Mononuclear cell (primary cell): ENCODE measurements at regions not wholly inside any gene's neighbourhood (a gene's known extent, or its start where the extent isn't known, plus 50 kb on each side); places are given as distances from the start of the nearest gene placed in this dataset.

Source experiments
- H3K27me3 ChIP-seq: 2 replicates; pipeline ENCODE4 v1.6.0; 2011; ENCODE audit warnings: low read length, control low read depth; ENCODE audit not compliant: insufficient read depth
- H3K4me1 ChIP-seq: 2 replicates; pipeline ENCODE4 v1.5.1; 2011; ENCODE audit warnings: mild to moderate bottlenecking, low read length, control low read depth; ENCODE audit not compliant: insufficient read depth
- H3K4me3 ChIP-seq: 2 replicates; pipeline ENCODE4 v1.5.1; 2011; ENCODE audit warnings: mild to moderate bottlenecking, low read length, moderate library complexity
- H3K9me3 ChIP-seq: 2 replicates; pipeline ENCODE4 v1.5.1; 2011; ENCODE audit warnings: low read depth, mild to moderate bottlenecking, control low read depth, low read length

DNA sequence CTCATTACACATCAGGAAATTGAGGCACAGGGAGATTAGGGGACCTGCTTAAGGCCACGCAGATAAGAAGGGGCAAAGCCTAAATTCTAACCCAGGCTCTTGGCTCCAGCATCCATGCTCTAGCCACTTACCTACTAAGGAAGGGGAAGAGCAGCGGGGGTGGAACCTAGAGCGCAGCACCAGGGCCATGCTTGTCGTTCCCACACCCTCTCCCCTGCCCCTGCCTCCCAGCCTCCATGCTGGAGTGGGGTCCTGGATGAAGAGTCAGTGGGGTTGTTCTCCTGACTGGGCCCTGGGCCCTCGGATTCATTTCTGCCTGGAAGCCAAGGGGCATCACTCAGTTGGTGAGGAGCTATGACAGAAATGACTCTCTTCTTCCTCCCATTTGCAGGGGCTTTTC lies 133.3 kb downstream of the FOXD2 start:
- H3K27me3 ChIP-seq: no peaks in the 10 kb centered on the region
- H3K4me3 ChIP-seq: no peak overlapping the region
- no peaks in the 10 kb centered on the region for H3K4me1 ChIP-seq
- no peaks in the 10 kb centered on the region for H3K9me3 ChIP-seq

DNA sequence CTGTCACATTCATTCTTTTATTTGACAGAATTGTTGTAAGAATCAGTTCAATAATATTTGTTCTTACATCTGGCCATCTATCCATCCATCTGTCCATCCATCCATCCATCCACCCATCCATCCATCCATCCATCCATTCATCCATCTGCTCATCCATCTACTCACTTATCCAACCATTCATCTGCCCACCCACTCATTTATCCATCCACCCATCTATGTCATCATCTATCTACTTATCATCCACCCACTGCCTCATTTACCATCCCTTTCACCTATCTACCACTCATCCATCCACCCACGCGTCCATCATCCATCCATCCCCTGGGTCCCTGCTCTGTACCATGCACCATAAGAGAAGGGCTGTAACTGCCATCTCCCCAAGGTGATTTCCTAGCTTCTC lies 134.1 kb downstream of the FOXD2 start:
- H3K9me3 ChIP-seq: no peaks in the 10 kb centered on the region
- no peak overlapping the region for H3K4me3 ChIP-seq
- no peaks in the 10 kb centered on the region for H3K27me3 ChIP-seq
- no peaks in the 10 kb centered on the region for H3K4me1 ChIP-seq

DNA sequence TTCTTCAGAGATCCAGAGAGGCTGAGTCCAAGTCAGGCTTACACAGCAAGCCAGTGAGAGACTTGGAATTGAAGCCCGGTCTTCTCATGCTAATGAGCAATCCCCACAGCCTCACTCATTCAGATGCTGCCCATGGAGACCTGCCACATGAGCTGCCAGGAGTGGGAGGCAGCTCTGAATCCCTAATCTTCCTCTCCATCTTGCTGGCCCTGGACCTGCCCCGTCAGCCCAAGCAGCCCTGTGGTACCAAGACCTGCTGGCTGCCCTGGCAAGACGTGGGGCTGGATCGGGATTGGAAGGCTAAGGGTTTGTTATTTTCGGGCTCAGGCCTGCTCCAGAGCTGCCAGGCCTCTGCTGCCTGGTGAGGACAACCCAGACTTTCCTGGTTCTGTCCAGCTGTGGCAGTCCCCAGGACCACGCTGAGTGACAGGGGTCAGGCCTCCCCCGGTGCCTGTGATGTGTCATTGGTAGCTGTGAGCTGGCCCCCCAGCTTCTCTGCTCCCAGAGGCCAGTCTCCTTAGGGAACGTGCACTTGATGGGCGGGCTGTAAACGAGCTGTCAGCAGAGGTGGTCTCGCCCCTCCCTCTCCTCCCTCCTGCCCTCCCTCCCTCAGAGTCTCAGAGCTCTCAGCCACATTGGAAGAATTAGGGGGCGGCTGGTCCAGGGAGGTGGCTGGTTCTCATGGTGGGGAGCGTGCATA lies 135.0 kb downstream of the FOXD2 start:
- Histone ChIP-seq H3K27me3 (no peaks in the 10 kb centered on the region), H3K4me1 (no peaks in the 10 kb centered on the region)

DNA sequence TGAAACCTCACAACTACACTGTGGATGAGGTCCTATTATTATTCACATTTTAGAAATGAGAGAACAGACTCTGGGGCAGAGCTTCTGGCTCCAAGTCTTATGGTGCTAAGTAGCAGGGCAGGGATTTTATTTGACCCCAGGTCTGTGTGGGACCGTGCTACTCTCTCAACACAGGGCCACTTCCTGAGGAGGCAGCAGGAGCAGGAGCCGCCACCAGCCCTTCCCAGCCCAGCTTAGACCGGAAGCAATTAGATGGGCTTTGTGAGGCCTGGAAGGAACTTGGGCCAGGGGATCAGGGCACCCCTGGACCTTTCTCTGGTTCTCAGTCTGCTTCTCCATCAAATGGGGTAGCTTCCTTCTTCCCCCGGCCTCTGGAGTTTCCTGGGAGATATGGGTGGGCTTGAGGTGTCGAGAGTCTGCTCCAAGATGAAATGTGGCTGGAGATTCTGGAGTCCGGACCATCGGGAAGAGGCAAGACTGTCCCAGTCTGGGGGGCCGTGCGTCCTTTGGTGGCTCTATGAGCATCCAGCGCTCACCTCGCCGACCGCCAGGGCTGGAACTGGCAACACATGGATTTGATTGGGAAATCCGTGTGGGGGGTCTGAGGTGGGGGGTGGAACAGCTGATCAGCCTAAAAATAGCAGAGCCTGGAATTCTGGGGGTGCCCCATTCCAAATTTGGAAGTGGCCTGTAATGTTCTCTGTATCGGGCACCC lies 136.8 kb downstream of the FOXD2 start:
- Histone ChIP-seq H3K4me1 (no peaks in the 10 kb centered on the region), H3K9me3 (no peaks in the 10 kb centered on the region), H3K4me3 (no peak overlapping the region), H3K27me3 (no peaks in the 10 kb centered on the region)

More for the DNA sequence above, 135.0 kb downstream of the FOXD2 start:
- Histone ChIP-seq H3K9me3 (no peaks in the 10 kb centered on the region), H3K4me3 (no peak overlapping the region)

DNA sequence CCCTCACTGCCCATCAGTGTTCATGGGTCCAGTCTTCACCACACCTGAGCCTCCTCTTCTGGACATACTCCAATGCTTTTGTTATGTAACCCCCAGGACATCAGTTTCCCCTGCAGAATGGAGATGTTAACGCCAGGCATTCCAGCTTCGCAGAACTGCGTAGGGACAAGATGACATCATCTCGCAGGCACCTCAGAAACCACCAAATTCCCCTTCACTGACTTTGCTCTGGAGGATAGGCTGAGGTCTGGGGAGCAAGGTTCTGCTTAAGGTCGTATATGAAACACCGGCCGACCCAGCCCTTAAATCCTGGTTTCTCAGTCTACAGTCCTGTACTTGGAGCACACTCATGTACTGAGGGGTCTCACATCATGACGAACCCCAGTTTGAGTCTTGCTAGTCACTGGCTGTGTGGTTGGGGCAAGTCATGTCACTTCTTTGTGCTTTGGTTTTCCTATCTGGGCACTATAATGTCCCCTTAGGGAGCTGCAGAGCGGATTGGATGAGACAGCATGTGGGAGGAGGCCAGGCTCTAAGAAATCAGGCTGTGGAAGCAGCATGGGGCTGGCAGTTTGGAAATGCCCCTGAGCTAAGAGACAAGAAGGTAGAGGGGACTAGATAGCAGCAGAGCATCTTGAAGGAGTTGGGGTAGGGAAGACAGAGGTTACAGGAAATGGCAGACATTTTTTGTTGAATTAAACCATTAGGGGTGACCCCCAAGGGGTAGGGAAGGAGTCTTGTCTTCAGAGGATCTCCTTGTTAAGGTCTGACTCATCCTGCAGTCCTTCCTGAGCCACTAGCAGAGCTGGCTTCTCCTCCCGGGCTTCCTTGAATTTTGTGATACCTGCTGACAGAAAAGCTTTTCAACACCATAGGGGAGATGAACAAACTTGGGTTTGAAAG lies 138.3 kb downstream of the FOXD2 start:
- Histone ChIP-seq H3K4me3 (no peak overlapping the region), H3K9me3 (no peaks in the 10 kb centered on the region), H3K4me1 (no peaks in the 10 kb centered on the region), H3K27me3 (no peaks in the 10 kb centered on the region)

DNA sequence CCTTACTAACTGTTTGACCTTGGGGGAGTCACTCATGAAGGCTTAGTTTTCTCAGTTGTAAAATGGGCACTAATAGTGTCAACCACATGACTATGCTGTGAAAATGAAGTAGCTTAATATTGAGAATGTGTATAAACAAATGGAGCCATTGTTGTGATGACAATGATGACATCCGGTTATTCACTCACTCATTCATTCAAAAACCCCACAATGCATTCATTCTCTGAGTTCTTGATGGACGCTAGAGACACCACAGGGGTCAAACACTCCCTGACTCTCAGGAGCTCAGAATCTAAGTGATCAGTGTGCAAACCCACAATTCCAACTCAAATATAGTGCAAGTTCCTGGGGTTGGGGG lies 138.9 kb downstream of the FOXD2 start:
- Histone ChIP-seq H3K27me3 (no peaks in the 10 kb centered on the region), H3K4me3 (no peak overlapping the region), H3K9me3 (no peaks in the 10 kb centered on the region), H3K4me1 (no peaks in the 10 kb centered on the region)

DNA sequence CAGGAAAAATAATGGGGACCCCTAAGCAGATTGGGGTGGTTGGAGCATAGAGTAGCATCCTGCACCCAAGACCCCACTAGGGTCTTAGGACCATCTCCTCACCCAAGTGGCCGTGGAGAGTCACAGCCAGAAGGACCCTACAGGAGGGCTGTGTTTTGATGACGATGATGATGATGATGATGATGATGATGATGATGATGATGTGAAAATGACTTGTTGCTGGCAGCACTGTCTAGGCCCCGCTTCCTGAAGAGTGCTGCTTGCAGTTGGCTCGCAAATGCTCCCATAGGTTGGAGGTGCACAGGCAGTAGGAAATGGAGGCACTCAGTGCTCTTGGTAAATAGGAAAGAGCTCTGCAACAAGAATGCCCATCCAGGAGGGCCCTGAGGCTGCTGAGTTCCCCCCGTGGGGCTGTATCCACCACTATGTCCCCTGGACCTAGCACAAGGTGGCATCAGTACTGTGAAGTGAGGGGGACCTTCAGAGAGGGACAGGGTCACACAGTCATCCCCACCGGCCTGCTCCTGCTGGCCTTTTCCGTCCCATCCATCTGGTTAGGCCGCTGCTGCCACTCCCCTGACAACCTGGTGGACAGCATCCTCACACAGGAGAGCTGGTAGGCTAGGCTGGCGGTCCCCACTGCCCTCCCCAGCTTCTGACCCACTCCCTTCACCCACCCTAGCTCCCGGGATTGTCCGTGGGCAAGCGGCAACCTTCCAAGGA lies 139.6 kb downstream of the FOXD2 start:
- Histone ChIP-seq H3K27me3 (no peaks in the 10 kb centered on the region), H3K9me3 (no peaks in the 10 kb centered on the region), H3K4me1 (no peaks in the 10 kb centered on the region), H3K4me3 (no peak overlapping the region)

DNA sequence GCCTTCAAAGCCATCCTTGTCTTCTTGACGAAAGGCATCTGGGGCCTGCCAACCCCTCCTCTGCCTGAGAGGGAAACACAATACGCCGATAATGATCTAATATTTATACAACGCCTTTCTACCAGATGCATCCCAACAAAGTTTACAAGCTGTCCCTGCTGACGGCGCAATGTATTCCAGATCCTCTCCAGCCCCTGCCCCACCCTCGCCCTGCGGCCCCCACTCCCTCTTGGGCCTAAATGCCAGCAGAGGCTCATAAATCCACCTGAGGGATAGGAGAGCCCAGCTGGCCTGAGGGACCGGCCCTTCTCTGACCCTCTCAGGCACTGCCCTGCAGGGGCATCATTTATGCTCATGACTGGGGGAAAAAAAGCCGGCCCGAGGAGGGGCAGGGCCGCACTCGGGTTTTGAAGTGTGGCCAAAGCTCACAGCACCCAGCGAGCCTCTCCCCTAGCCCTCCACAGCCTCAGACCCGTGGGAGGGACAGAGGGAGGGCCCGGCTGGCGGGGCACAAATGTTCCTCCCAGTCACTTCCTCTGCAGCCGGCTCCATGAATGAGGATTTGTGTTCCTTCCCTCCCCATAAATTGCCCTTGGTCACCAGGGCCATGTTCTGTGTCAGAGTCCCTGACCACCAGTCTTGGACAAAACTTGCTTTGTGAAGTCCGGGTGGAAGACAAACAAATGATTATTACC lies 140.3 kb downstream of the FOXD2 start:
- no peaks in the 10 kb centered on the region for H3K4me1 ChIP-seq
- no peak overlapping the region for H3K4me3 ChIP-seq
- H3K27me3 ChIP-seq: no peaks in the 10 kb centered on the region
- no peaks in the 10 kb centered on the region for H3K9me3 ChIP-seq

DNA sequence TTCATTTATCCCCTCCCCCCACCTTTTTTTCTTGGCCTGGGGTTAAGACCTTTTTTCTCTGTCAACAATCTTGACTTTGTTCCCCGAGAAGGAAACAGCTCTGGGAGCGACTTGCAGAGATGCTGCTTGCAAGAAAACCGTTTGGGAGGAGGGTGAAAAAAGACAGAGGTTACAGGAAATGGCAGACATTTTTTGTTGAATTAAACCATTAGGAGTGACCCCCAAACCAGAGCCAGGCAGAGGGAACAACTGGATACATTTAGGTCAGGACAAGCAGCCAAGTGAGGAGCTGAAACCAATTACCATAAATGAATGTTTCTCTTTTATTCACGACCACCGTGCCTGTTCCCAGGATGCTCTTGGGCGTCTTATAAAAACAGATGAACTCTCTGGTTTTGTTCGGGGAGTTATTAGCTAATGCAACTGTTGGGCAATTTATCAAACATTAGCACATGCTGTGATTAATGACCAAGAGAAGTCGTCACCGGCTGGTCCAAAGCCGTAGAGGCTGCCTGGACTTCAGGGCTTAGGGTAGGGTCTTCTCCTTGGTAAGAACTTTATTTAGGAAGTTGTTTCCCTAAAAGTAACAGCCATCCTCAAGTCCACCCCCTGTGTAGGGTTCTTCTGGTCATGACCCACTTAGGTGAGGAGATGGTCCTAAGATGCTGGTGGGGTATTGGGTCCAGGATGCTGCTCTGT lies 141.0 kb downstream of the FOXD2 start:
- Histone ChIP-seq H3K9me3 (no peaks in the 10 kb centered on the region), H3K4me1 (no peaks in the 10 kb centered on the region), H3K27me3 (no peaks in the 10 kb centered on the region), H3K4me3 (no peak overlapping the region)

DNA sequence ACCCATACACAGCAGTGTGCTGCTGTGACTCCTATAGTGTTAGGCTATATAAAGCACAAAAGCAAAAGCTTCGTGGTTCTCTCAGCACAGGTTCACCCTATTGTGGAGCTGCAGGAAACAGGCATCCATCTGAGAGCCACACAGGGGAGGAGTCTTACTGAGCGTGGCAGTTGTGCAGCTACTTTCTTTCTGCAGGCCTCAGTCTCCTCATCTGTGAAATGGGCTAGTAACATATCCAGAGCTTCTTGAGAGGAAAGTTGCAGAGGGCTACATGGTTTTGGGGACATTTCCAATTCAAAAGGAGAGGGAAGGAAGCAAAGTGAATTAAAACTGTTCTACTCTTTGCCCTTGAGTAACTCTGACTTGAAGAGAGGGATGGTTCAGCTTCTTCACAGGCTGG lies 142.0 kb downstream of the FOXD2 start:
- Histone ChIP-seq H3K4me3 (no peak overlapping the region), H3K4me1 (no peaks in the 10 kb centered on the region), H3K27me3 (no peaks in the 10 kb centered on the region), H3K9me3 (no peaks in the 10 kb centered on the region)

DNA sequence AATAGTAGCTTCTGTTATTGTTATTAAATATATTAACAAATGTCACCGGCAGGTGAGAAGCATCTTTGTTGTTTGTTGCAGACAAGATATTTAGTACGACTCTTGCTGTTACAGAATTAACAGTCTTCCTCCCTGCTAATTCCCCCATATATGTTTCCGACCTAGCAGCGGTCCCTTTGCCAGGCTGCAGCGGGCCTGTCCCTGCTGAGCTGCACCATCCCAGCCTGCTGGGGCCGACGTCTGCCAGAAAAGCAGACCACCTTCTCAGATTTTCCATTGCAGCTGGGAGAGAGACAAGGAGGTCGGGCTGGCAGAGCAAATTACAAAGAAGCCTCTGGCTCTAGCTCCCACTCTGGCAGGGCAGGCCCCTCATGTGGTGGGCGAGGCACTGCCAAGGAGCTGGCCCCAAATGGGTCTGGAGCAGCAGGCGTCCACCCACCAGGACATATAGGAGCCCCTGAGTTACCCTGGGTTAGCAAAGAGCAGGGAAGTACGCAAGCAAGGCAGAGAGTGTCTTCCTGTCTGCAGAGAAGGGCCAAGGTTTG lies 142.7 kb downstream of the FOXD2 start:
- H3K27me3 ChIP-seq: no peaks in the 10 kb centered on the region
- no peaks in the 10 kb centered on the region for H3K4me1 ChIP-seq
- no peak overlapping the region for H3K4me3 ChIP-seq
- H3K9me3 ChIP-seq: no peaks in the 10 kb centered on the region

DNA sequence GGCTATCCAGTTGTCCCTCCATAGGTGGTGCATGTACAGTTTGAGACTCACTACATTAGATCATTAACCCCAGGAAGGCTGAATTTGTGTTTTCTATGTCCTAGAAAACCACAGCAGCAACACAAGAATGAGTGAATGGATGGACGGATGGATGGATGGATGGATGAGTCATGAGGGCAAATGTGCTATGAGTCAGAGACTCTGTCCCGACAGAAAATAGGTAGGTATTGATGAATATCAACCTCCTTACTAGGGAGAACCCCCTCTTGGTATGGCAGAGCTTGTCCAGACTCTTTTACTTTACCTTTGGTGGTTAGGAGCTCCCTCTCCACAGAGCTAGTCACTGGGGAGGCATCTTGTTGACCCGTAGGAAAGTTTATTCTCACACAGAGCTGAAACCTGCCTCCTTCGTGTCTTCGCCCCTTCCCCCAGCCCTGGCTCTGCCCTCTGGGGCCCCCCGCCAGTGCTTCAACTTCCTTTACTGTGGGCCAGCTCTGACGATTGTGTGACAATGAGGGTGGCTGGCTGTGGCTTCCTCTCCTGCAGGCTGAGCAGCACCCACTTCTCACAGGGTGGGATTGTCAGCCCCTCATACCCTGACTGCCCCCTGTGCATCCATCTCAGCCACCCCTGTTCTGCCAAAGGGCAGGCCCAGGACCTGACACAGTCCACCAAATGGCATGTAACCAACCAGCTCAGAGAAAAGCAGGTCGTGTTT lies 145.2 kb downstream of the FOXD2 start:
- H3K9me3 ChIP-seq: no peaks in the 10 kb centered on the region
- H3K27me3 ChIP-seq: no peaks in the 10 kb centered on the region
- H3K4me3 ChIP-seq: no peak overlapping the region
- no peaks in the 10 kb centered on the region for H3K4me1 ChIP-seq

DNA sequence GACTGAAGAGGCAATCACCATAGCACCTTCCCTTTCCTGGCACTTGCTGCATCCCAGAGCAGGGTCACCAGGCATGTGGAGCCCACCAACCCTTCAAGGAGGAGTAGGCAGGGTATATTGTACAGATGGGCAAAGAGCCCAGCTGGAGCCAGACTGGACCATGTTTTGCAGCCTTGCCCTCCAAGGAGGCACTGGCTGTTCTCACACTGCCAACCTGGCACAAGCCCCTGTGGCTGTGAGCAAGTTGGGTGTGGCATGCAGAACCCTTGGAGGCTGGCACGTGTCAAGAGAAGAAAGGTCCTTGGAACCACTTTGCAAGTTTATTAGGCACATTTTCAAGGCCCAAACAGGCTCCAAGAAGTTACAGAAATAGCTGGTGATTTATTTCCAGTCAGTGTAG lies 146.4 kb downstream of the FOXD2 start:
- H3K4me3 ChIP-seq: no peak overlapping the region
- no peaks in the 10 kb centered on the region for H3K9me3 ChIP-seq
- H3K4me1 ChIP-seq: no peaks in the 10 kb centered on the region
- H3K27me3 ChIP-seq: no peaks in the 10 kb centered on the region
